T-helper 2 cell treated with Interferon-gamma antibody and Interleukin-4, amounts not matched to agents 5 μg/mL and 100 μg/mL, for 36 hours (primary cell): ENCODE measurements at regions not wholly inside any gene's neighbourhood (a gene's known extent, or its start where the extent isn't known, plus 50 kb on each side); places are given as distances from the start of the nearest gene placed in this dataset.

Experiments used
- DNase-seq: peaks from one replicate; pipeline ENCODE4 v3.0.0; 2021; ENCODE audit warnings: low spot score
- H3K27ac Mint-ChIP-seq: one replicate; pipeline ENCODE4 v1.8.0; 2021; ENCODE audit warnings: mild to moderate bottlenecking, mixed read lengths
- H3K27me3 Mint-ChIP-seq: one replicate; pipeline ENCODE4 v1.8.0; 2021; ENCODE audit warnings: low read depth, mixed read lengths
- H3K36me3 Mint-ChIP-seq: one replicate; pipeline ENCODE4 v1.8.0; 2021; ENCODE audit warnings: low read depth, mixed read lengths
- H3K4me1 Mint-ChIP-seq: one replicate; pipeline ENCODE4 v1.8.0; 2021; ENCODE audit warnings: low read depth, mixed read lengths
- H3K4me3 Mint-ChIP-seq: one replicate; pipeline ENCODE4 v1.8.0; 2022; ENCODE audit warnings: mild to moderate bottlenecking, moderate library complexity, mixed read lengths
- H3K9me3 Mint-ChIP-seq: one replicate; pipeline ENCODE4 v1.8.0; 2021; ENCODE audit warnings: mixed read lengths

- Mint-ChIP-seq H3K4me3 (no peak overlapping the region), H3K9me3 (no peaks in the 10 kb centered on the region), H3K27ac (no peak overlapping the region), H3K27me3 (peaks cover 23% of the 10 kb centered on the region), H3K36me3 (no peaks in the 10 kb centered on the region), H3K4me1 (peaks cover 6% of the 10 kb centered on the region)
- DNase-seq = no peak
Measured at GRCh38 chr2:199606193-199606780, 148.5 kb upstream of the SATB2 start.

GRCh38 chr2:199603721-199604291 lies 146.1 kb upstream of the SATB2 start:
- Mint-ChIP-seq H3K27me3 (peaks cover 29% of the 10 kb centered on the region), H3K36me3 (no peaks in the 10 kb centered on the region), H3K4me1 (peaks cover 6% of the 10 kb centered on the region), H3K27ac (no peak overlapping the region), H3K9me3 (no peaks in the 10 kb centered on the region), H3K4me3 (no peak overlapping the region)
- DNase-seq = no peak

- Mint-ChIP-seq H3K4me3 (no peak overlapping the region), H3K27me3 (peaks cover 28% of the 10 kb centered on the region), H3K36me3 (no peaks in the 10 kb centered on the region)
Measured at GRCh38 chr2:199602896-199603717, 145.4 kb upstream of the SATB2 start.

GRCh38 chr2:199602271-199602895 lies 144.6 kb upstream of the SATB2 start:
- DNase-seq = no peak
- no peak overlapping the region for H3K27ac Mint-ChIP-seq
- no peak overlapping the region for H3K4me3 Mint-ChIP-seq
- peaks cover 29% of the 10 kb centered on the region for H3K27me3 Mint-ChIP-seq
- no peaks in the 10 kb centered on the region for H3K9me3 Mint-ChIP-seq
- H3K4me1 Mint-ChIP-seq = peaks cover 6% of the 10 kb centered on the region
- no peaks in the 10 kb centered on the region for H3K36me3 Mint-ChIP-seq

More at GRCh38 chr2:199602896-199603717, 145.4 kb upstream of the SATB2 start:
- peaks cover 6% of the 10 kb centered on the region for H3K4me1 Mint-ChIP-seq
- DNase-seq = no peak
- no peaks in the 10 kb centered on the region for H3K9me3 Mint-ChIP-seq
- H3K27ac Mint-ChIP-seq = no peak overlapping the region

GRCh38 chr2:199596549-199596948 lies 138.8 kb upstream of the SATB2 start:
- DNase-seq = no peak
- Mint-ChIP-seq H3K9me3 (no peaks in the 10 kb centered on the region), H3K27ac (no peak overlapping the region), H3K4me3 (no peak overlapping the region), H3K4me1 (no peaks in the 10 kb centered on the region), H3K27me3 (peaks cover 17% of the 10 kb centered on the region), H3K36me3 (no peaks in the 10 kb centered on the region)

- Mint-ChIP-seq H3K27ac (no peak overlapping the region), H3K4me1 (no peaks in the 10 kb centered on the region), H3K4me3 (no peak overlapping the region), H3K9me3 (no peaks in the 10 kb centered on the region), H3K27me3 (peaks cover 12% of the 10 kb centered on the region), H3K36me3 (no peaks in the 10 kb centered on the region)
- DNase-seq = no peak
Measured at GRCh38 chr2:199594443-199594842, 136.7 kb upstream of the SATB2 start.

GRCh38 chr2:199591826-199592225 lies 134.1 kb upstream of the SATB2 start:
- H3K36me3 Mint-ChIP-seq = no peaks in the 10 kb centered on the region
- no peak overlapping the region for H3K27ac Mint-ChIP-seq
- no peaks in the 10 kb centered on the region for H3K4me1 Mint-ChIP-seq
- H3K4me3 Mint-ChIP-seq = no peak overlapping the region
- no peaks in the 10 kb centered on the region for H3K27me3 Mint-ChIP-seq
- H3K9me3 Mint-ChIP-seq = no peaks in the 10 kb centered on the region
- no peak for DNase-seq

GRCh38 chr2:199590321-199591203 lies 132.8 kb upstream of the SATB2 start:
- no peaks in the 10 kb centered on the region for H3K9me3 Mint-ChIP-seq
- H3K27me3 Mint-ChIP-seq = no peaks in the 10 kb centered on the region
- H3K27ac Mint-ChIP-seq = no peak overlapping the region
- no peak overlapping the region for H3K4me3 Mint-ChIP-seq
- no peaks in the 10 kb centered on the region for H3K4me1 Mint-ChIP-seq
- DNase-seq = no peak
- H3K36me3 Mint-ChIP-seq = no peaks in the 10 kb centered on the region

GRCh38 chr2:199589306-199589705 lies 131.6 kb upstream of the SATB2 start:
- no peaks in the 10 kb centered on the region for H3K36me3 Mint-ChIP-seq
- peaks cover 5% of the 10 kb centered on the region for H3K27me3 Mint-ChIP-seq
- DNase-seq = no peak
- no peaks in the 10 kb centered on the region for H3K9me3 Mint-ChIP-seq
- H3K27ac Mint-ChIP-seq = no peak overlapping the region
- H3K4me1 Mint-ChIP-seq = no peaks in the 10 kb centered on the region
- no peak overlapping the region for H3K4me3 Mint-ChIP-seq

- DNase-seq = no peak
- no peak overlapping the region for H3K27ac Mint-ChIP-seq
- no peaks in the 10 kb centered on the region for H3K4me1 Mint-ChIP-seq
- H3K27me3 Mint-ChIP-seq = peaks cover 10% of the 10 kb centered on the region
- H3K36me3 Mint-ChIP-seq = no peaks in the 10 kb centered on the region
- no peaks in the 10 kb centered on the region for H3K9me3 Mint-ChIP-seq
- no peak overlapping the region for H3K4me3 Mint-ChIP-seq
Measured at GRCh38 chr2:199588054-199588453, 130.3 kb upstream of the SATB2 start.

GRCh38 chr2:199586646-199587045 lies 128.9 kb upstream of the SATB2 start:
- peaks cover 13% of the 10 kb centered on the region for H3K27me3 Mint-ChIP-seq
- DNase-seq = no peak
- H3K4me1 Mint-ChIP-seq = no peaks in the 10 kb centered on the region
- H3K36me3 Mint-ChIP-seq = no peaks in the 10 kb centered on the region
- H3K4me3 Mint-ChIP-seq = no peak overlapping the region
- no peaks in the 10 kb centered on the region for H3K9me3 Mint-ChIP-seq
- no peak overlapping the region for H3K27ac Mint-ChIP-seq

GRCh38 chr2:199583676-199584075 lies 125.9 kb upstream of the SATB2 start:
- Mint-ChIP-seq H3K4me3 (no peak overlapping the region), H3K9me3 (no peaks in the 10 kb centered on the region), H3K27me3 (peaks cover 20% of the 10 kb centered on the region), H3K27ac (no peak overlapping the region), H3K36me3 (no peaks in the 10 kb centered on the region), H3K4me1 (no peaks in the 10 kb centered on the region)
- DNase-seq = no peak

GRCh38 chr2:199581935-199582360 lies 124.2 kb upstream of the SATB2 start:
- no peak overlapping the region for H3K4me3 Mint-ChIP-seq
- H3K4me1 Mint-ChIP-seq = no peaks in the 10 kb centered on the region
- H3K27ac Mint-ChIP-seq = no peak overlapping the region
- no peaks in the 10 kb centered on the region for H3K9me3 Mint-ChIP-seq
- peaks cover 20% of the 10 kb centered on the region for H3K27me3 Mint-ChIP-seq
- DNase-seq = no peak
- H3K36me3 Mint-ChIP-seq = no peaks in the 10 kb centered on the region
